ENCODE measurements at regions not wholly inside any gene's neighbourhood (a gene's known extent, or its start where the extent isn't known, plus 50 kb on each side); places are given as distances from the start of the nearest gene placed in this dataset.
"Not testable (repeated sequence)": the region's sequence is repeated elsewhere in the genome, so short reads cannot be mapped to it uniquely, and the experiment has no call there.

- no peak overlapping the region for H3K4me3 ChIP-seq (ENCODE audit: low read length)
- no peak overlapping the region for H3K4me2 ChIP-seq (ENCODE audit: low read length)
- no peaks in the 10 kb centered on the region for H3K36me3 ChIP-seq (ENCODE audit: insufficient read depth, low read length)
- H3K4me1 ChIP-seq (ENCODE audit: control insufficient read depth, insufficient read depth, low read length) = peaks cover 11% of the 10 kb centered on the region
- H3K27me3 ChIP-seq (ENCODE audit: control insufficient read depth, insufficient read depth, low read length) = no peaks in the 10 kb centered on the region
- no peak overlapping the region for H3K9ac ChIP-seq (ENCODE audit: low read depth, low read length)
- no peaks in the 10 kb centered on the region for H3K9me3 ChIP-seq (replicated peaks; ENCODE audit: low read length)
Measured at GRCh38 chr12:89151536-89151935, 200.8 kb downstream of the DUSP6 start.

DNA sequence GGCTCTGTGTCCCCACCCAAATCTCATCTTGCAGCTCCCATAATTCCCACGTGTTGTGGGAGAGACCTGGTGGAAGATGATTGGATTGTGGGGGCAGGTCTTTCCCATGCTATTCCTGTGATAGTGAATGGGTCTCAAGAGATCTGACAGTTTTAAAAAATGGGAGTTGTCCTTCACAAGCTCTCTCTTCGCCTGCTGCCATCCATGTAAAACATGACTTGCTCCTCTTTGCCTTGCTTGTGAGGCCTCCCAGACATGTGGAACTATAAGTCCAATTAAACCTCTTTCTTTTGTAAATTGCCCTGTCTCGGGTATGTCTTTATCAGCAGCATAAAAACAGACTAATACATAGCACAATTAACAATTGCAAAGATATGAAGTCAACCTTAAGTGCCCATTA is 201.5 kb downstream of the DUSP6 start:
- H3K4me3 ChIP-seq (ENCODE audit: low read length); H3K9me3 ChIP-seq (replicated peaks; ENCODE audit: low read length); H3K4me2 ChIP-seq (ENCODE audit: low read length); H3K4me1 ChIP-seq (ENCODE audit: control insufficient read depth, insufficient read depth, low read length); H3K9ac ChIP-seq (ENCODE audit: low read depth, low read length); H3K36me3 ChIP-seq (ENCODE audit: insufficient read depth, low read length); H3K27me3 ChIP-seq (ENCODE audit: control insufficient read depth, insufficient read depth, low read length): not testable (repeated sequence)

DNA sequence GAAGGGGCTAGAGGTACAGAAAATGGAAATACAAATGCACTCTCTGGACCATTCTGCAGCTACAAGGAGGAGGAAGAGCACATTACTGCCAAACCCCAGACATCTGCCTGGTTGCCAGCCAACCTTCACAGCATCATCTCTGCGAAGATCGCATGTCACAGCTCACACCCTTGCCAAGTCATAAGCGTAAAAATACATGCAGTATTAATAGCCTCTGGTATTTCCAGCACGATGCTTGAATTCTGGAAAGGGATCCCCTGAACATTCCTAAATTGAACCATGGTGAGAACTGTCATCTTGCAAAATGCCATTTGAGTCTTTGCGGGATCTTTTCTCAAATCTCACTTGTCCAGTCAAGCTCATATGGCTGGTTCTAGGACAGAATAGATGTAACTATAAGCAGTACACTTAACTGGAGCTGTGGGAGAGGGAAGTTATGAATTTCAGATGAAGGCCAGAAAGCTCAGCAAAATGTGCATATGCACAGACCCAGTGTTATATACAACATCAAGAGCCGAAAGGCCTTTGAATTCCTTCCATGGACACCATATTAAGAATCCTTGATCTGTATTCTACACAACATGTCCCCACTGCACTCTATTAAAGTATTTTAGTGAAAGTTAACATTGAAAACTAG is 211.6 kb downstream of the DUSP6 start:
- Histone ChIP-seq H3K4me1 (ENCODE audit: control insufficient read depth, insufficient read depth, low read length) (peaks cover 27% of the 10 kb centered on the region), H3K9me3 (replicated peaks; ENCODE audit: low read length) (no peaks in the 10 kb centered on the region), H3K9ac (ENCODE audit: low read depth, low read length) (no peak overlapping the region)

DNA sequence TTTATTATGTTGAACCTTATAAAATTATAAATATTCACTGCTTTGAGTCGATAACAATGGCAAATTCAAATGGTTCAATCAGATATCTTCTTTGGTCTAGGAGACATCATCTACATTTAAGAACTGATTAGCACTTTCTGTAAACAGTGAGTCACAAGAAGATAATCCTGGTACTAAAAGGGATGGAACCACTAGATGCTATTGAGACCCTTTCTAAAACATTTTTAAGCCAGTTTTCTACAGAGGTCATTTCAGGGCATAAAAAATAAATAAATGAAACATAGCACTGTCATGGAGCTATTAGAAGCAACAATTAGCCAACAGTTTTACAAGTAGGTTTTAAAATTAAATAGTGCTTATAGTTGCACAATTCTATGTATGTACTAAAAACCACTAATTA is 212.2 kb downstream of the DUSP6 start:
- H3K9ac ChIP-seq (ENCODE audit: low read depth, low read length) = no peak overlapping the region
- no peaks in the 10 kb centered on the region for H3K9me3 ChIP-seq (replicated peaks; ENCODE audit: low read length)
- peaks cover 29% of the 10 kb centered on the region for H3K4me1 ChIP-seq (ENCODE audit: control insufficient read depth, insufficient read depth, low read length)

More for the DNA sequence above, 211.6 kb downstream of the DUSP6 start:
- Histone ChIP-seq H3K36me3 (ENCODE audit: insufficient read depth, low read length) (no peaks in the 10 kb centered on the region), H3K4me3 (ENCODE audit: low read length) (no peak overlapping the region), H3K27me3 (ENCODE audit: control insufficient read depth, insufficient read depth, low read length) (no peaks in the 10 kb centered on the region), H3K4me2 (ENCODE audit: low read length) (no peak overlapping the region)

DNA sequence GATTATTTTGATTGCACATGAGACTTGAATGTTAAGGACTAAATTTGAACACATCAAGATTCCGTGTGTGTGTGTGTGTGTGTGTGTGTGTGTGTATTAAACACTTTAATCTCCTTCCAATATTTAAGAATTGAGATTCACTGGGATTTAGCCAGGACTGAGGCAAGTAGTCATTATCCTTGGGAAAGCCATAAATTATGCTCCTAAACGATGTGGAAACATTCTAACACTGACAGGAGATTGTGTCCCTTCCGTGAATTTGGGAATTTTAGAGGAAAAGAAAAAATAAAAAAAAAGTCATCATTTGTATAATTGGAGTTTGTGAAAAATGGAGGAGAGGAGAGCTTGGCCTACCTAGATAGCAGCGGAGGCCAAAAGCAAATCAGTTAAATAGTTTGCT is 212.9 kb downstream of the DUSP6 start:
- H3K4me3 ChIP-seq (ENCODE audit: low read length) = no peak overlapping the region
- H3K27me3 ChIP-seq (ENCODE audit: control insufficient read depth, insufficient read depth, low read length) = no peaks in the 10 kb centered on the region
- H3K9ac ChIP-seq (ENCODE audit: low read depth, low read length) = no peak overlapping the region
- peaks cover 29% of the 10 kb centered on the region for H3K4me1 ChIP-seq (ENCODE audit: control insufficient read depth, insufficient read depth, low read length)
- H3K36me3 ChIP-seq (ENCODE audit: insufficient read depth, low read length) = no peaks in the 10 kb centered on the region
- no peaks in the 10 kb centered on the region for H3K9me3 ChIP-seq (replicated peaks; ENCODE audit: low read length)
- no peak overlapping the region for H3K4me2 ChIP-seq (ENCODE audit: low read length)

More for the DNA sequence above, 212.2 kb downstream of the DUSP6 start:
- H3K4me2 ChIP-seq (ENCODE audit: low read length) = no peak overlapping the region
- H3K36me3 ChIP-seq (ENCODE audit: insufficient read depth, low read length) = no peaks in the 10 kb centered on the region
- H3K4me3 ChIP-seq (ENCODE audit: low read length) = no peak overlapping the region
- H3K27me3 ChIP-seq (ENCODE audit: control insufficient read depth, insufficient read depth, low read length) = no peaks in the 10 kb centered on the region

GRCh38 chr12:89138048-89138852 is 214.1 kb downstream of the DUSP6 start:
- Histone ChIP-seq H3K9me3 (replicated peaks; ENCODE audit: low read length) (no peaks in the 10 kb centered on the region), H3K4me3 (ENCODE audit: low read length) (no peak overlapping the region), H3K4me2 (ENCODE audit: low read length) (no peak overlapping the region), H3K27me3 (ENCODE audit: control insufficient read depth, insufficient read depth, low read length) (no peaks in the 10 kb centered on the region), H3K36me3 (ENCODE audit: insufficient read depth, low read length) (no peaks in the 10 kb centered on the region), H3K4me1 (ENCODE audit: control insufficient read depth, insufficient read depth, low read length) (peaks cover 29% of the 10 kb centered on the region), H3K9ac (ENCODE audit: low read depth, low read length) (no peak overlapping the region)

GRCh38 chr12:89135976-89136634 is 216.2 kb downstream of the DUSP6 start:
- H3K9ac ChIP-seq (ENCODE audit: low read depth, low read length) = no peak overlapping the region
- H3K4me3 ChIP-seq (ENCODE audit: low read length) = no peak overlapping the region
- H3K36me3 ChIP-seq (ENCODE audit: insufficient read depth, low read length) = no peaks in the 10 kb centered on the region
- H3K4me1 ChIP-seq (ENCODE audit: control insufficient read depth, insufficient read depth, low read length) = peaks cover 29% of the 10 kb centered on the region
- H3K9me3 ChIP-seq (replicated peaks; ENCODE audit: low read length) = no peaks in the 10 kb centered on the region
- peak overlapping the region; percentile 16 for H3K4me2 ChIP-seq (ENCODE audit: low read length)
- H3K27me3 ChIP-seq (ENCODE audit: control insufficient read depth, insufficient read depth, low read length) = no peaks in the 10 kb centered on the region

GRCh38 chr12:89134213-89134770 is 218.0 kb downstream of the DUSP6 start:
- Histone ChIP-seq H3K4me2 (ENCODE audit: low read length) (no peak overlapping the region), H3K9ac (ENCODE audit: low read depth, low read length) (no peak overlapping the region), H3K9me3 (replicated peaks; ENCODE audit: low read length) (no peaks in the 10 kb centered on the region), H3K4me3 (ENCODE audit: low read length) (no peak overlapping the region), H3K4me1 (ENCODE audit: control insufficient read depth, insufficient read depth, low read length) (peaks cover 20% of the 10 kb centered on the region), H3K36me3 (ENCODE audit: insufficient read depth, low read length) (no peaks in the 10 kb centered on the region), H3K27me3 (ENCODE audit: control insufficient read depth, insufficient read depth, low read length) (no peaks in the 10 kb centered on the region)

GRCh38 chr12:89129167-89129870 is 223.0 kb downstream of the DUSP6 start:
- Histone ChIP-seq H3K27me3 (ENCODE audit: control insufficient read depth, insufficient read depth, low read length) (no peaks in the 10 kb centered on the region), H3K36me3 (ENCODE audit: insufficient read depth, low read length) (no peaks in the 10 kb centered on the region), H3K4me1 (ENCODE audit: control insufficient read depth, insufficient read depth, low read length) (no peaks in the 10 kb centered on the region), H3K4me2 (ENCODE audit: low read length) (no peak overlapping the region), H3K9me3 (replicated peaks; ENCODE audit: low read length) (no peaks in the 10 kb centered on the region), H3K9ac (ENCODE audit: low read depth, low read length) (no peak overlapping the region), H3K4me3 (ENCODE audit: low read length) (no peak overlapping the region)

GRCh38 chr12:89126712-89127111 is 225.6 kb downstream of the DUSP6 start:
- Histone ChIP-seq H3K36me3 (ENCODE audit: insufficient read depth, low read length) (no peaks in the 10 kb centered on the region), H3K4me2 (ENCODE audit: low read length) (no peak overlapping the region), H3K9me3 (replicated peaks; ENCODE audit: low read length) (no peaks in the 10 kb centered on the region), H3K27me3 (ENCODE audit: control insufficient read depth, insufficient read depth, low read length) (no peaks in the 10 kb centered on the region), H3K9ac (ENCODE audit: low read depth, low read length) (no peak overlapping the region), H3K4me1 (ENCODE audit: control insufficient read depth, insufficient read depth, low read length) (no peaks in the 10 kb centered on the region), H3K4me3 (ENCODE audit: low read length) (no peak overlapping the region)

- Histone ChIP-seq H3K4me2 (ENCODE audit: low read length) (no peak overlapping the region), H3K4me1 (ENCODE audit: control insufficient read depth, insufficient read depth, low read length) (no peaks in the 10 kb centered on the region), H3K9ac (ENCODE audit: low read depth, low read length) (no peak overlapping the region), H3K36me3 (ENCODE audit: insufficient read depth, low read length) (no peaks in the 10 kb centered on the region), H3K4me3 (ENCODE audit: low read length) (no peak overlapping the region), H3K27me3 (ENCODE audit: control insufficient read depth, insufficient read depth, low read length) (no peaks in the 10 kb centered on the region), H3K9me3 (replicated peaks; ENCODE audit: low read length) (no peaks in the 10 kb centered on the region)
Measured at GRCh38 chr12:89122852-89123251, 229.4 kb downstream of the DUSP6 start.

Data from skeletal muscle satellite cell (primary cell).